ENCODE measurements at regions not wholly inside any gene's neighbourhood (a gene's known extent, or its start where the extent isn't known, plus 50 kb on each side); places are given as distances from the start of the nearest gene placed in this dataset.

DNA sequence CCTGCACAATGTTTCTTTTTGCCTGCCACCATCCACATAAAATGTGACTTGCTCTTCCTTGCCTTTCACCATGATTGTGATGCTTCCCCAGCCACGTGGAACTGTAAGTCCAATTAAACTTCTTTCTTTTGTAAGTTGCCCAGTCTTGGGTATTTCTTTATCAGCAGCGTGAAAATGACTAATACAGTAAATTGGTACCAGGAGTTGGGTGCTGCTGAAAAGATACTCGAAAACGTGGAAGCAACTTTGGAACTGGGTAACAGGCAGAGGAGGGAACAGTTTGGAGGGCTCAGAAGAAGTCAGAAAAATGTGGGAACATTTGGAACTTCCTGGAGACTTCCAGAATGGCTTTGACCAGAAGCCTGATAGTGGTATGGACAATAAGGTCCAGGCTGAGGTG is 425.3 kb downstream of the GPATCH2 start:
- Histone ChIP-seq H3K36me3 (ENCODE audit: insufficient read depth, low read length) (no peaks in the 10 kb centered on the region), H3K27ac (ENCODE audit: low read depth, low read length) (no peak overlapping the region), H3K9me3 (ENCODE audit: insufficient read depth, low read depth, low read length) (peaks cover 6% of the 10 kb centered on the region; the same call in 1 of the 2 replicates), H3K9ac (ENCODE audit: low read depth, low read length) (no peak overlapping the region), H3K27me3 (ENCODE audit: insufficient read depth, low read length) (no peaks in the 10 kb centered on the region), H3K4me3 (ENCODE audit: low read length) (no peak overlapping the region), H3K4me1 (ENCODE audit: insufficient read depth, low read length) (no peaks in the 10 kb centered on the region)
- WGBS = 80% methylated on average over 4 of the region's 4 CpGs

DNA sequence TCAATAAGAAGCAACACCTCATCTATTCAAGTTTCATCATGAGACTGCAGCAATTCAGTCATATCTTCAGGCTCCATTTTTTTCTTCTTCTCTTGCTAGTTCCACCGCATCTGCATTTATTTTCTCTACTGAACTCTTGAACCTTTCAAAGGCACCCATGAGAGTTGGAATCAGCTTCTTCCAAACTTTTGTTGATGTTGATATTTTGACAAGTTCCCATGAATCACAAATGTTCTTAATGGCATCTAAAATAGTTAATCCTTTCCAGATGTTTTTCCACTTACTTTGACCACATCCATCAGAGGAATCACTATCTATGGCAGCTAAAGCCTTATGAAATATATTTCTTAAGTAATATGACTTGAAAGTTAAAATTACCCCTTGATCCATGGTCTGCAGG is 434.3 kb downstream of the GPATCH2 start:
- no peaks in the 10 kb centered on the region for H3K27me3 ChIP-seq (ENCODE audit: insufficient read depth, low read length)
- no peaks in the 10 kb centered on the region for H3K9me3 ChIP-seq (ENCODE audit: insufficient read depth, low read depth, low read length)
- WGBS = 94% methylated on average over 1 of the region's 1 CpG
- no peaks in the 10 kb centered on the region for H3K4me1 ChIP-seq (ENCODE audit: insufficient read depth, low read length)
- no peak overlapping the region for H3K4me3 ChIP-seq (ENCODE audit: low read length)
- no peak overlapping the region for H3K9ac ChIP-seq (ENCODE audit: low read depth, low read length)
- no peak overlapping the region for H3K27ac ChIP-seq (ENCODE audit: low read depth, low read length)
- no peaks in the 10 kb centered on the region for H3K36me3 ChIP-seq (ENCODE audit: insufficient read depth, low read length)

- Histone ChIP-seq H3K27ac (ENCODE audit: low read depth, low read length) (no peak overlapping the region), H3K27me3 (ENCODE audit: insufficient read depth, low read length) (no peaks in the 10 kb centered on the region), H3K9me3 (ENCODE audit: insufficient read depth, low read depth, low read length) (no peaks in the 10 kb centered on the region), H3K4me3 (ENCODE audit: low read length) (no peak overlapping the region), H3K36me3 (ENCODE audit: insufficient read depth, low read length) (no peaks in the 10 kb centered on the region), H3K9ac (ENCODE audit: low read depth, low read length) (no peak overlapping the region), H3K4me1 (ENCODE audit: insufficient read depth, low read length) (no peaks in the 10 kb centered on the region)
- WGBS = 86% methylated on average over 2 of the region's 3 CpGs
Observed at GRCh38 chr1:217193151-217193550, 437.7 kb downstream of the GPATCH2 start.

DNA sequence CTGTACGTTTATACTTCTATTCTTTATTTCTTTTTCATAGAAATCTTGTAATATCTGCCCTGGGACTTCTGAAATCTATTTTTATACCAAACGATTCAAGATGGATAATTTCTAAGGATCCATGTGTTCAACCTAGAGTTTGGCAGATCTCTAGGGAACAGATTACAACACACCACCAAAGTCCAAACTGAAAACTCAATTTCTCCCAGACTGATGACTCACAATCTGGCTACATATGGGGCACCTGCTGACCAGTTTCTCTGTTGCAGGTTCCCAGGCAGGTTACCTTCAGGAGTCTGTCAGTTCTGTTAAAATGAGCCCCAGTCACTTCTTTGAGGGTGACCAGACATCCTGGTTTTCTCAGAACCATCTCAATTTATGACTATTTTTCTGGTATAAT is 439.4 kb downstream of the GPATCH2 start:
- Histone ChIP-seq H3K4me1 (ENCODE audit: insufficient read depth, low read length) (no peaks in the 10 kb centered on the region), H3K4me3 (ENCODE audit: low read length) (no peak overlapping the region), H3K27me3 (ENCODE audit: insufficient read depth, low read length) (no peaks in the 10 kb centered on the region), H3K36me3 (ENCODE audit: insufficient read depth, low read length) (no peaks in the 10 kb centered on the region), H3K9ac (ENCODE audit: low read depth, low read length) (no peak overlapping the region), H3K9me3 (ENCODE audit: insufficient read depth, low read depth, low read length) (peaks cover 6% of the 10 kb centered on the region), H3K27ac (ENCODE audit: low read depth, low read length) (no peak overlapping the region)
- WGBS = 89% methylated on average over 2 of the region's 2 CpGs

GRCh38 chr1:217190359-217190758 is 440.5 kb downstream of the GPATCH2 start:
- WGBS = no CpG with 5 or more reads among the region's 3 CpGs
- Histone ChIP-seq H3K27me3 (ENCODE audit: insufficient read depth, low read length) (no peaks in the 10 kb centered on the region), H3K9ac (ENCODE audit: low read depth, low read length) (no peak overlapping the region), H3K4me1 (ENCODE audit: insufficient read depth, low read length) (no peaks in the 10 kb centered on the region), H3K4me3 (ENCODE audit: low read length) (no peak overlapping the region), H3K9me3 (ENCODE audit: insufficient read depth, low read depth, low read length) (peaks cover 9% of the 10 kb centered on the region), H3K36me3 (ENCODE audit: insufficient read depth, low read length) (no peaks in the 10 kb centered on the region), H3K27ac (ENCODE audit: low read depth, low read length) (no peak overlapping the region)

DNA sequence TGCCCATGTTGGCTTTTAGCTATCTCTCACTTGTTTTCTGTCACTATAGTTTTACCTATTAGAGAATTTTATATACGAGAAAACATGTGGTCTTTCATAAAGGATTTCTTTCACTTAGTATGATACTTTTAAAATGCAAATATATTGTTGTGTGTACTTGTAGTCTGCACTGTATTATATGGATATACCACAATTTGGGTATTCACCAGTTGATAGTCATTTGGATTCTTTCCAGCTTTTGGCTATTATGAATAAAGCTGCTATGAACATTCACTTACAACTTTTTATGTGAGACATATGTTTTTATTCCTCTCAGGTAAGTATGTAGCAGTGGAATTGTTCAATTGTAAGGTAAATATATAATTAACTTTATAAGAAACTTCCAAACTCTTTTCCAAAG is 441.5 kb downstream of the GPATCH2 start:
- Histone ChIP-seq H3K4me3 (ENCODE audit: low read length) (no peak overlapping the region), H3K9me3 (ENCODE audit: insufficient read depth, low read depth, low read length) (peaks cover 9% of the 10 kb centered on the region), H3K27me3 (ENCODE audit: insufficient read depth, low read length) (no peaks in the 10 kb centered on the region), H3K4me1 (ENCODE audit: insufficient read depth, low read length) (no peaks in the 10 kb centered on the region), H3K27ac (ENCODE audit: low read depth, low read length) (no peak overlapping the region), H3K9ac (ENCODE audit: low read depth, low read length) (no peak overlapping the region), H3K36me3 (ENCODE audit: insufficient read depth, low read length) (no peaks in the 10 kb centered on the region)
- WGBS = no CpG with 5 or more reads among the region's 1 CpG

DNA sequence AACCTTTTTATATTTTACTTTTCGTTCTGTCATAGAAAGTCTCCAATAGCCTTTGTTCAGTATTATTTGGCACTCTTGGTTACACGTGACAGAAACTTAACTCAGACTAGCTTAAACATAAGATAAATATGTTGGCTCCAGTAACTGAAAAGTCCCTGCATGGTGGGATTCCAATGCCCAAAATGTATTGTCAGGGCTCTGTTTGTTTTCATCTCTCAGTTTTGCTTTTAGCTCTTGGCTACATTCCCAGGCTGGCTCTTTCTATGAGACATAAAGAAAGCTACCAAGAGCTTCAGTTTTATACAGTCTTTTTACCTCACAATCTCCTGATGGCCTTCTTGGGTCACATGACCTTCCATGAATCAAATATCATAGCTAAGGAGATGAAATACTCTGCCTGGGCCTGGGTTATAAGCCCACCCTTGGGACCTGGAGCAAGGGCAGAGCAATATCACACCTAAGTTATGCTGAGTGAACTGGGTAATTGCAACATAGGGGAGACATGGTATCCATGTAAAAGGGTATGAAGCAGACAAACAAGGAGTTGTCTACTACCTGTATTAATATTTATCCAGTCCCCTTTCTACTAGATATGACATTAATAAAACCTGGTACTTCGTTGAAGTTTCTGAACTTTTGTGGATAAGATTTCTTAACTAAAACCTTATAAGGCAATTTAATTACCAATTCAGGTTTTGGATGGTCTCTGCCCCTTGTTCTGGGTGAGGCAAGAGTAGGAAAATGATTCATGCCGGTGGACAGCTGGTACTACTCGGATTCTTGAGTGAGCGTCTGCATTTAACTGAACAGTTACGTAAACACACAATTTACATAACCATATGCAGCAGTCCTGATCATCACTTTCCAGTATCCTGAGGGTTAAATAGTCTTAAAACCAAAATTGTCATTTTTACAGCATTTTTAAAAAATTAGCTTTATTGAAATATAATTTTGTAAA is 442.3 kb downstream of the GPATCH2 start:
- Histone ChIP-seq H3K4me3 (ENCODE audit: low read length) (no peak overlapping the region), H3K9ac (ENCODE audit: low read depth, low read length) (no peak overlapping the region), H3K27ac (ENCODE audit: low read depth, low read length) (no peak overlapping the region), H3K4me1 (ENCODE audit: insufficient read depth, low read length) (no peaks in the 10 kb centered on the region), H3K27me3 (ENCODE audit: insufficient read depth, low read length) (no peaks in the 10 kb centered on the region), H3K9me3 (ENCODE audit: insufficient read depth, low read depth, low read length) (peaks cover 9% of the 10 kb centered on the region), H3K36me3 (ENCODE audit: insufficient read depth, low read length) (no peaks in the 10 kb centered on the region)
- 94% methylated on average over 6 of the region's 7 CpGs for WGBS

DNA sequence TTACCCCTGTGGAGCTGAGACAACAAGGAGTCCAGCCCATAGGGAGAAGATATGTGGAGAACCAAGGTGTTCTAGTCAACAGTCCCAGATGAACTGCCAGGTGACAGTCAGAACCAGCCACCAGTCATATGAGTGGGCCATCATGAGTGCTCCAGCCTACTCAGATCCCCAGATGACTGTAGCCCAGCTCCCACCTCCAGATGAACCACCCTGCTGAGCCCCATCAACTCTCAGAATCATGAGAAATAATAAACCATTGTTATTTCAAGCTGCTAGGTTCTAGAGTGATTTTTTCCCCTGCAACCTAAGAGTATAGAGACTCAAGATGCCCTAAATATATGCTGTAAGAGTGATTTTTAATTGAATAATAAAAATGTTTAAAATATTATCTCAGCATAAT is 444.2 kb downstream of the GPATCH2 start:
- no peaks in the 10 kb centered on the region for H3K36me3 ChIP-seq (ENCODE audit: insufficient read depth, low read length)
- peaks cover 9% of the 10 kb centered on the region for H3K9me3 ChIP-seq (ENCODE audit: insufficient read depth, low read depth, low read length)
- no peaks in the 10 kb centered on the region for H3K4me1 ChIP-seq (ENCODE audit: insufficient read depth, low read length)
- H3K27ac ChIP-seq (ENCODE audit: low read depth, low read length) = no peak overlapping the region
- H3K4me3 ChIP-seq (ENCODE audit: low read length) = no peak overlapping the region
- no peak overlapping the region for H3K9ac ChIP-seq (ENCODE audit: low read depth, low read length)
- H3K27me3 ChIP-seq (ENCODE audit: insufficient read depth, low read length) = no peaks in the 10 kb centered on the region

GRCh38 chr1:217184854-217185253 is 446.0 kb downstream of the GPATCH2 start:
- WGBS = 96% methylated on average over 2 of the region's 2 CpGs

GRCh38 chr1:217182992-217183391 is 447.9 kb downstream of the GPATCH2 start:
- H3K27ac ChIP-seq (ENCODE audit: low read depth, low read length) = no peak overlapping the region
- no peaks in the 10 kb centered on the region for H3K4me1 ChIP-seq (ENCODE audit: insufficient read depth, low read length)
- no peaks in the 10 kb centered on the region for H3K27me3 ChIP-seq (ENCODE audit: insufficient read depth, low read length)
- no peaks in the 10 kb centered on the region for H3K36me3 ChIP-seq (ENCODE audit: insufficient read depth, low read length)
- peaks cover 9% of the 10 kb centered on the region for H3K9me3 ChIP-seq (ENCODE audit: insufficient read depth, low read depth, low read length)
- 98% methylated on average over 6 of the region's 6 CpGs for WGBS
- H3K4me3 ChIP-seq (ENCODE audit: low read length) = no peak overlapping the region
- H3K9ac ChIP-seq (ENCODE audit: low read depth, low read length) = no peak overlapping the region

More at GRCh38 chr1:217184854-217185253, 446.0 kb downstream of the GPATCH2 start:
- Histone ChIP-seq H3K4me3 (ENCODE audit: low read length) (no peak overlapping the region), H3K4me1 (ENCODE audit: insufficient read depth, low read length) (no peaks in the 10 kb centered on the region), H3K36me3 (ENCODE audit: insufficient read depth, low read length) (no peaks in the 10 kb centered on the region), H3K9ac (ENCODE audit: low read depth, low read length) (no peak overlapping the region), H3K27ac (ENCODE audit: low read depth, low read length) (no peak overlapping the region), H3K27me3 (ENCODE audit: insufficient read depth, low read length) (no peaks in the 10 kb centered on the region), H3K9me3 (ENCODE audit: insufficient read depth, low read depth, low read length) (peaks cover 9% of the 10 kb centered on the region)

DNA sequence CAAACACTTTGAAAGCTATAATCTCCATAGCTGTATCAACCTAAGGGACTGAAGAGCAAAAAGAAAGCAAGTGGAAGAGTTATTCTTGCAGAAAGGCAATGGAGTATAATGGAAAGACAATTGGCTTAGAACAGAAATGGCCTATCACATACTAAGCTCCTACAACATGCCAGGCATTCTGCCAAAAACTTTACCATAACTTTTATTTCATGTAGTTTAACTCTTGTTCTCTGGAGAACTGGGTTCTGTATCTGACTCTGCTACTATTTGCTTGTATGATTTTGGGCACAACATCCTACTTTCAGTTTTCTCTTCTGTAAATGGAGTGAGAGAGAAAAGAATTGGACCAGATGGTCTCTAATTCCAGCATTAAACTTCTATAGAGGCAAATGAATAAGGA is 449.1 kb downstream of the GPATCH2 start:
- Histone ChIP-seq H3K9me3 (ENCODE audit: insufficient read depth, low read depth, low read length) (peaks cover 5% of the 10 kb centered on the region), H3K4me1 (ENCODE audit: insufficient read depth, low read length) (no peaks in the 10 kb centered on the region), H3K4me3 (ENCODE audit: low read length) (no peak overlapping the region), H3K9ac (ENCODE audit: low read depth, low read length) (no peak overlapping the region), H3K27me3 (ENCODE audit: insufficient read depth, low read length) (no peaks in the 10 kb centered on the region), H3K36me3 (ENCODE audit: insufficient read depth, low read length) (no peaks in the 10 kb centered on the region), H3K27ac (ENCODE audit: low read depth, low read length) (no peak overlapping the region)
